ENCODE measurements at regions not wholly inside any gene's neighbourhood (a gene's known extent, or its start where the extent isn't known, plus 50 kb on each side); places are given as distances from the start of the nearest gene placed in this dataset.

- DNase-seq = peak; percentile 87 to 96
Observed at GRCh38 chr14:95034788-95035187, 122.5 kb downstream of the DICER1 start.

GRCh38 chr14:95033682-95034632 lies 123.4 kb downstream of the DICER1 start:
- DNase-seq = peak in 1 of 2 experiments; percentile 58

- DNase-seq = no peak
Observed at GRCh38 chr14:95033031-95033430, 124.3 kb downstream of the DICER1 start.

GRCh38 chr14:95026851-95027463 lies 130.4 kb downstream of the DICER1 start:
- DNase-seq = no peak

- no peak for DNase-seq
Observed at GRCh38 chr14:95025941-95026340, 131.4 kb downstream of the DICER1 start.

GRCh38 chr14:95025218-95025617 lies 132.1 kb downstream of the DICER1 start:
- no peak for DNase-seq

GRCh38 chr14:95024380-95024779 lies 132.9 kb downstream of the DICER1 start:
- DNase-seq = no peak

GRCh38 chr14:95023886-95024285 lies 133.4 kb downstream of the DICER1 start:
- no peak for DNase-seq

GRCh38 chr14:95023115-95023514 lies 134.2 kb downstream of the DICER1 start:
- DNase-seq = no peak

GRCh38 chr14:95021588-95021987 lies 135.7 kb downstream of the DICER1 start:
- peak in 1 of 2 experiments; percentile 24 for DNase-seq

- DNase-seq = no peak
Observed at GRCh38 chr14:95018821-95019220, 138.5 kb downstream of the DICER1 start.

- DNase-seq = no peak
Observed at GRCh38 chr14:95015046-95015445, 142.3 kb downstream of the DICER1 start.

GRCh38 chr14:95014036-95014435 lies 143.3 kb downstream of the DICER1 start:
- no peak for DNase-seq

GRCh38 chr14:95011445-95012006 lies 145.8 kb downstream of the DICER1 start:
- peak; percentile 15 to 66 for DNase-seq

GRCh38 chr14:95008445-95009217 lies 148.7 kb downstream of the DICER1 start:
- no peak for DNase-seq

- DNase-seq = no peak
Observed at GRCh38 chr14:95007921-95008320, 149.4 kb downstream of the DICER1 start.

- DNase-seq = no peak
Observed at GRCh38 chr14:95006479-95006878, 150.8 kb downstream of the DICER1 start.

GRCh38 chr14:95006051-95006450 lies 151.3 kb downstream of the DICER1 start:
- no peak for DNase-seq

GRCh38 chr14:95003099-95003960 lies 154.0 kb downstream of the DICER1 start:
- DNase-seq = no peak

GRCh38 chr14:94998685-94999084 lies 158.6 kb downstream of the DICER1 start:
- no peak for DNase-seq

- DNase-seq = no peak
Observed at GRCh38 chr14:94998110-94998509, 159.2 kb downstream of the DICER1 start.

- DNase-seq = no peak
Observed at GRCh38 chr14:94995551-94995950, 161.8 kb downstream of the DICER1 start.
